Esophagus squamous epithelium (tissue), 4 donors: ENCODE measurements at regions not wholly inside any gene's neighbourhood (a gene's known extent, or its start where the extent isn't known, plus 50 kb on each side); places are given as distances from the start of the nearest gene placed in this dataset.
"Not testable (repeated sequence)": the region's sequence is repeated elsewhere in the genome, so short reads cannot be mapped to it uniquely, and the experiment has no call there.

Source experiments
- POLR2A ChIP-seq, 4 donors: fragments of 450-650 bp; IDR thresholded peaks; one replicate each; pipeline ENCODE4 v1.6.1; 2017; ENCODE audit warnings: antibody characterized with exemption in 4 of 4, mild to moderate bottlenecking in 4 of 4, moderate library complexity in 3 of 4
- TF ChIP-seq, protein P1 (sequence below), 6 experiments: fragments of 450-650 bp in 4 of 6; fragments of 200-600 bp in 2 of 6; sonication (generic) in 2 of 6; IDR thresholded peaks; one replicate each; pipeline ENCODE4 v1.5.1; 2016 to 2019; ENCODE audit warnings: antibody characterized with exemption in 6 of 6, mild to moderate bottlenecking in 4 of 6, moderate library complexity in 4 of 6

DNA sequence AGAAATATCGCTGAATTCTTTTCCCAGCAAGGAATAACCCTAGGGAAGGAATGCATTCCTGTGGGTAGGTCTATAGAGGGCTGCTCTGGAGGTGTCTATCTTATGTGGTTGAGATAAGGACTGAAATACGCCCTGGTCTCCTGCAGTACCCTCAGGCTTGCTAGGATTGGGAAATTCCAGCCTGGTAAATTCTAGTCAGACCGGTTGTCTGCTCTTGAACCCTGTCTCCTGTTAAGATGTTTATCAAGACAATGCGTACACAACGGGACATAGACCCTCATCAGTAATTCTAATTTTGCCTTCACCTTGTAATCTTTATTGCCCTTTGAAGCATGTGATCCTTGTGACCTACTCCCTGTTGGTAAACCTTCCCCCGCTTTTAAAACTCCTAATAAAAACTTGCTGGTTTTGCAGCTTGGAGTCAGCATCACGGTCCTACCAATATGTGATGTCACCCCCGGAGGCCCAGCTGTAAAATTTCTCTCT lies 51.2 kb upstream of the EDIL3 start:
- not testable (repeated sequence) for TF ChIP-seq POLR2A (IDR thresholded peaks at IDR 0.05)
- TF ChIP-seq, protein P1, sequence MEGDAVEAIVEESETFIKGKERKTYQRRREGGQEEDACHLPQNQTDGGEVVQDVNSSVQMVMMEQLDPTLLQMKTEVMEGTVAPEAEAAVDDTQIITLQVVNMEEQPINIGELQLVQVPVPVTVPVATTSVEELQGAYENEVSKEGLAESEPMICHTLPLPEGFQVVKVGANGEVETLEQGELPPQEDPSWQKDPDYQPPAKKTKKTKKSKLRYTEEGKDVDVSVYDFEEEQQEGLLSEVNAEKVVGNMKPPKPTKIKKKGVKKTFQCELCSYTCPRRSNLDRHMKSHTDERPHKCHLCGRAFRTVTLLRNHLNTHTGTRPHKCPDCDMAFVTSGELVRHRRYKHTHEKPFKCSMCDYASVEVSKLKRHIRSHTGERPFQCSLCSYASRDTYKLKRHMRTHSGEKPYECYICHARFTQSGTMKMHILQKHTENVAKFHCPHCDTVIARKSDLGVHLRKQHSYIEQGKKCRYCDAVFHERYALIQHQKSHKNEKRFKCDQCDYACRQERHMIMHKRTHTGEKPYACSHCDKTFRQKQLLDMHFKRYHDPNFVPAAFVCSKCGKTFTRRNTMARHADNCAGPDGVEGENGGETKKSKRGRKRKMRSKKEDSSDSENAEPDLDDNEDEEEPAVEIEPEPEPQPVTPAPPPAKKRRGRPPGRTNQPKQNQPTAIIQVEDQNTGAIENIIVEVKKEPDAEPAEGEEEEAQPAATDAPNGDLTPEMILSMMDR (IDR thresholded peaks at IDR 0.05) = not testable (repeated sequence)
